GM12878 (cell line): ENCODE measurements at regions not wholly inside any gene's neighbourhood (a gene's known extent, or its start where the extent isn't known, plus 50 kb on each side); places are given as distances from the start of the nearest gene placed in this dataset.

ENCODE experiments used
- ATAC-seq: fragments of 200-7000 bp; cut with Tn5 transposase; 3 replicates; pipeline ENCODE4 v1.9.1; 2020; ENCODE audit warnings: mild to moderate bottlenecking, moderate library complexity
- BruUV-seq: library from RNA; stranded (reverse); fragments of 400-500 nt; replicated peaks from 2 replicates; lab custom pipeline; 2021; lab: Mats Ljungman, UMichigan
- CTCF ChIA-PET: fragments of 300-600 bp; sonication (Branson Sonifier 250); formaldehyde crosslinking; extraction: SDS; loops from one replicate; lab custom pipeline; 2021; ENCODE audit warnings: inconsistent platforms; lab: Yijun Ruan, JAX
- POLR2A ChIA-PET: fragments of 350-600 bp; formaldehyde crosslinking; extraction: SDS; loops from one replicate; lab custom pipeline; 2021; ENCODE audit warnings: inconsistent platforms; lab: Charles Lee
- RAD21 ChIA-PET: fragments of 300-600 bp; sonication (Branson Sonifier 250); formaldehyde crosslinking; loops from one replicate; lab custom pipeline; 2023; ENCODE audit warnings: antibody characterized with exemption; ENCODE audit not compliant: unreplicated experiment; lab: Charles Lee
- SMC1A ChIA-PET: fragments of 300-600 bp; sonication (Branson Sonifier 250); formaldehyde crosslinking; loops from one replicate; lab custom pipeline; 2023; ENCODE audit not compliant: unreplicated experiment, uncharacterized antibody; lab: Charles Lee
- DNase-seq: peaks from one replicate; pipeline ENCODE4 v3.0.0-alpha.2; 2011; ENCODE audit warnings: low read depth, low spot score
- FAIRE-seq: peaks from 3 replicates; lab custom pipeline; 2011; peaks lifted over from hg19 to GRCh38; lab: Jason Lieb, UNC
- H2AFZ ChIP-seq: 2 replicates; pipeline ENCODE4 v1.6.0; 2011; ENCODE audit warnings: low read depth, low read length, control low read depth; ENCODE audit not compliant: control insufficient read depth
- H3K27ac ChIP-seq: 2 replicates; pipeline ENCODE4 v1.5.1; 2011; ENCODE audit warnings: control low read depth; ENCODE audit not compliant: control insufficient read depth, insufficient read depth
- H3K27me3 ChIP-seq, 2 experiments: replicated peaks in 1 of 2; 2 replicates each; pipeline versions ENCODE4 v1.6.0 to v1.6.1; 2011; ENCODE audit warnings: low read length in 1 of 2; ENCODE audit not compliant: control insufficient read depth in 2 of 2, insufficient read depth in 2 of 2
- H3K36me3 ChIP-seq, 2 experiments: 2 replicates each; pipeline ENCODE4 v1.5.1; 2011; ENCODE audit warnings: low read length in 1 of 2; ENCODE audit not compliant: control insufficient read depth in 2 of 2, insufficient read depth in 2 of 2
- H3K4me1 ChIP-seq: 2 replicates; pipeline ENCODE4 v1.6.1; 2011; ENCODE audit warnings: mild to moderate bottlenecking, low read length, moderate library complexity, mixed read lengths; ENCODE audit not compliant: control insufficient read depth, insufficient read depth
- H3K4me2 ChIP-seq: 2 replicates; pipeline ENCODE4 v1.6.0; 2011; ENCODE audit warnings: control low read depth; ENCODE audit not compliant: control insufficient read depth, insufficient read depth
- H3K4me3 ChIP-seq: fragments of 200-600 bp; sonication (generic); 2 replicates; pipeline ENCODE4 v1.5.1; 2016
- H3K79me2 ChIP-seq: 2 replicates; pipeline ENCODE4 v1.6.0; 2011; ENCODE audit warnings: low read length; ENCODE audit not compliant: control insufficient read depth, insufficient read depth
- H3K9ac ChIP-seq: 2 replicates; pipeline ENCODE4 v1.8.0; 2011; ENCODE audit warnings: low read length, control low read depth, mixed read lengths; ENCODE audit not compliant: control insufficient read depth, insufficient read depth
- H3K9me3 ChIP-seq: replicated peaks from 3 replicates; pipeline ENCODE4 v1.5.1; 2011; ENCODE audit warnings: mild to moderate bottlenecking, low read length; ENCODE audit not compliant: control insufficient read depth, insufficient read depth
- H4K20me1 ChIP-seq: 2 replicates; pipeline ENCODE4 v1.6.0; 2011; ENCODE audit not compliant: control insufficient read depth, insufficient read depth
- BHLHE40 ChIP-seq, 2 experiments: fragments of 450-650 bp in 1 of 2; IDR thresholded peaks; 2 replicates each; pipeline ENCODE4 v1.6.1; 2011 to 2017; ENCODE audit warnings: low read depth in 2 of 2, borderline replicate concordance in 1 of 2, improper control_type of control experiment in 1 of 2, low read length in 1 of 2, mild to moderate bottlenecking in 1 of 2
- EZH2 ChIP-seq: IDR thresholded peaks from 2 replicates; pipeline ENCODE4 v1.6.1; 2012; ENCODE audit warnings: low read depth, mild to moderate bottlenecking, control low read depth, inconsistent platforms, low read length, borderline replicate concordance; ENCODE audit not compliant: control insufficient read depth
- HDGF ChIP-seq: fragments of 450-650 bp; IDR thresholded peaks from 2 replicates; pipeline ENCODE4 v1.6.1; 2016; ENCODE audit warnings: antibody characterized with exemption
- KLF5 ChIP-seq: fragments of 450-650 bp; IDR thresholded peaks from 2 replicates; pipeline ENCODE4 v1.6.1; 2014; ENCODE audit warnings: mild to moderate bottlenecking; ENCODE audit not compliant: partially characterized antibody
- MTA2 ChIP-seq: fragments of 450-650 bp; IDR thresholded peaks from 2 replicates; pipeline ENCODE4 v1.6.1; 2016; ENCODE audit warnings: low read depth, mild to moderate bottlenecking, moderate library complexity
- MTA3 ChIP-seq: IDR thresholded peaks from 2 replicates; pipeline ENCODE4 v1.6.1; 2012; ENCODE audit warnings: low read length, inconsistent platforms, borderline replicate concordance
- MYB ChIP-seq: fragments of 150-350 bp; IDR thresholded peaks from 2 replicates; pipeline ENCODE4 v1.6.1; 2014; ENCODE audit warnings: mild to moderate bottlenecking, low read depth, low read length, borderline replicate concordance
- PAX5 ChIP-seq: IDR thresholded peaks from 2 replicates; pipeline ENCODE4 v1.6.1; 2011; ENCODE audit warnings: low read depth, low read length, borderline replicate concordance
- PML ChIP-seq: IDR thresholded peaks from 2 replicates; pipeline ENCODE4 v1.6.1; 2012; ENCODE audit warnings: low read length, inconsistent platforms
- RCOR1 ChIP-seq: conservative IDR thresholded peaks from 2 replicates; pipeline ENCODE4 v1.6.1; 2012; ENCODE audit warnings: low read depth, low read length, improper control_type of control experiment
- ZNF207 ChIP-seq: fragments of 450-650 bp; IDR thresholded peaks from 2 replicates; pipeline ENCODE4 v1.6.1; 2014; ENCODE audit warnings: antibody characterized with exemption, mild to moderate bottlenecking, borderline replicate concordance
- WGBS: methylation state at CpG from one replicate; pipeline ENCODE4 v1.1.6; 2016; ENCODE audit warnings: low lambda C conversion rate; ENCODE audit not compliant: insufficient replicate concordance, insufficient coverage; ENCODE audit errors: missing lambda C conversion rate; 5-methylcytosine and 5-hydroxymethylcytosine counted together
- in situ Hi-C: fragments of 300-500 bp; cut with MboI; formaldehyde crosslinking; loops from 9 replicates; pipeline ENCODE4 v1.14.3; 2018; ENCODE audit warnings: mixed read lengths
- intact Hi-C: fragments of 100-400 bp; cut with micrococcal nuclease; formaldehyde crosslinking; loops from one replicate; pipeline ENCODE4 v1.14.2; 2022; ENCODE audit not compliant: unreplicated experiment
- TF ChIP-seq, protein P1 (sequence below): fragments of 450-650 bp; formaldehyde crosslinking; IDR thresholded peaks from 2 replicates; pipeline ENCODE4 v1.4.0; 2022; ENCODE audit warnings: mild to moderate bottlenecking, moderate library complexity

DNA sequence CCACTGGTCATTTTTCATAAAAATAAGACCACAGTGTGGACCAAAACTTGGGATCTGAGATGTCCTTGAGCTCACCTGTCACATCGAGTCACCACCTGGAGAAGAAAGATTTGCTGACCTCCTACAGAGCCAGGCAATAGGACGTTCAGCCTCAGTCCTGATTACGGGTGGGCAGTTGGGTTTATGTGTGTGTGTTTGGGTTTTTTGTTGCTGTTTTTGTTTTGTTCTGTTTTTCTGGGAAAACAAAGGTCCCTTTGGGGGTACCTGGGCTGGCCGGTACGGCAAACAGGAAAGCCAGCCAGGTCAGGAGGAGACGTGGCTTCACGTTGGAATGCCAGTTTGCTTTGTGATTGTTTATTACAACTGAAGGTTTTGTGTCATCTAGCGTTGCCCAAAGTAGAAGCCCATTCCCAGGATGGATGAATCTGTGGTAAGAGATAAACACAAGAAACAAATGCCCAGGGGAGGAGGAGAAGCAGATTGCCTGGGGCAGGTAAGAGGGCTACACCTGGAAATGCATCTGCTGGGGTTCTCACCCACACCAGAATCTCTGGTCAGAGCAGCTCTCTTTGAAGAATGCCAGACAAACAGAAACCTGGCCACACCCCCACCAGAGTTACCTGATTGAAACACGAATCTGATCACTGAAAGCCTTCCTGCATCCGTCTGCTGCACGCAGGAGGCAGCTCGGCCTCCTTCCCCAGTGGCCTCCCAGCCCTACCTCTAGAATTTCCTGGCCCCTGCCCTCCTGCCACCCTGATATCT lies 100.1 kb upstream of the DIO3 start:
- H3K4me1 ChIP-seq = no peaks in the 10 kb centered on the region
- WGBS = 18% methylated on average over 12 of the region's 12 CpGs

More for the DNA sequence above, 100.1 kb upstream of the DIO3 start:
- intact Hi-C loops (no loop called here), in situ Hi-C loops (no loop called here)
- Histone ChIP-seq H3K9ac (no peak overlapping the region), H4K20me1 (no peaks in the 10 kb centered on the region; the same call in 1 of the 2 replicates), H3K27me3 (peaks cover 0 to 6% of the 10 kb centered on the region in 2 experiments; a peak in 3 of 4 replicates), H3K9me3 (no peaks in the 10 kb centered on the region; the same call in 2 of the 3 replicates), H3K36me3 (no peaks in the 10 kb centered on the region), H2AFZ (no peak overlapping the region), H3K79me2 (no peaks in the 10 kb centered on the region), H3K4me3 (no peak overlapping the region), H3K4me2 (no peak overlapping the region)
- no peak for FAIRE-seq
- CTCF ChIA-PET = no interaction called here
- TF ChIP-seq PML (no peak), EZH2 (no peak), MTA3 (no peak), BHLHE40 (IDR thresholded peaks at IDR 0.05; ENCODE audit: borderline replicate concordance in 1 of 2, low read depth in 2 of 2, low read length in 1 of 2) (no peak), ZNF207 (no peak), HDGF (no peak), MTA2 (no peak), RCOR1 (no peak), PAX5 (no peak), KLF5 (no peak), MYB (no peak)
- TF ChIP-seq, protein P1, sequence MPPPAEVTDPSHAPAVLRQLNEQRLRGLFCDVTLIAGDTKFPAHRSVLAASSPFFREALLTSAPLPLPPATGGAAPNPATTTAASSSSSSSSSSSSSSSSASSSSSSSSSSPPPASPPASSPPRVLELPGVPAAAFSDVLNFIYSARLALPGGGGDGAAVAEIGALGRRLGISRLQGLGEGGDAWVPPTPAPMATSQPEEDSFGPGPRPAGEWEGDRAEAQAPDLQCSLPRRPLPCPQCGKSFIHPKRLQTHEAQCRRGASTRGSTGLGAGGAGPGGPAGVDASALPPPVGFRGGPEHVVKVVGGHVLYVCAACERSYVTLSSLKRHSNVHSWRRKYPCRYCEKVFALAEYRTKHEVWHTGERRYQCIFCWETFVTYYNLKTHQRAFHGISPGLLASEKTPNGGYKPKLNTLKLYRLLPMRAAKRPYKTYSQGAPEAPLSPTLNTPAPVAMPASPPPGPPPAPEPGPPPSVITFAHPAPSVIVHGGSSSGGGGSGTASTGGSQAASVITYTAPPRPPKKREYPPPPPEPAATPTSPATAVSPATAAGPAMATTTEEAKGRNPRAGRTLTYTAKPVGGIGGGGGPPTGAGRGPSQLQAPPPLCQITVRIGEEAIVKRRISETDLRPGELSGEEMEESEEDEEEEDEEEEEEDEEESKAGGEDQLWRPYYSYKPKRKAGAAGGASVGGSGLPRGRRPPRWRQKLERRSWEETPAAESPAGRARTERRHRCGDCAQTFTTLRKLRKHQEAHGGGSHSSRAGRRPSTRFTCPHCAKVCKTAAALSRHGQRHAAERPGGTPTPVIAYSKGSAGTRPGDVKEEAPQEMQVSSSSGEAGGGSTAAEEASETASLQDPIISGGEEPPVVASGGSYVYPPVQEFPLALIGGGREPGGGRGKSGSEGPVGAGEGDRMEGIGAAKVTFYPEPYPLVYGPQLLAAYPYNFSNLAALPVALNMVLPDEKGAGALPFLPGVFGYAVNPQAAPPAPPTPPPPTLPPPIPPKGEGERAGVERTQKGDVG (CRISPR knock-in tag) = no peak
- TF ChIP-seq, all 136 proteins: peak for 0
- no peak for DNase-seq
- no peak for ATAC-seq
- BruUV-seq = no TSS peak
- ChIA-PET POLR2A (no interaction called here), RAD21 (no interaction called here), SMC1A (no interaction called here)
- H3K27ac ChIP-seq = no peak overlapping the region
